H1 (cell line): ENCODE measurements at regions not wholly inside any gene's neighbourhood (a gene's known extent, or its start where the extent isn't known, plus 50 kb on each side); places are given as distances from the start of the nearest gene placed in this dataset.

Experiments used
- CTCF ChIA-PET: fragments of 300-600 bp; sonication (Branson Sonifier 250); formaldehyde crosslinking; loops from one replicate; lab custom pipeline; 2021; ENCODE audit not compliant: partially characterized antibody; lab: Charles Lee
- POLR2A ChIA-PET: fragments of 300-600 bp; sonication (Branson Sonifier 250); formaldehyde crosslinking; loops from one replicate; lab custom pipeline; 2021; ENCODE audit warnings: inconsistent platforms; ENCODE audit not compliant: partially characterized antibody; lab: Charles Lee
- DNase-seq, 2 experiments: peaks; one replicate each; pipeline versions ENCODE4 v3.0.0 to v3.0.0-alpha.2; 2010 to 2022; ENCODE audit warnings: low spot score in 2 of 2, low read depth in 1 of 2, mixed read lengths in 1 of 2
- FAIRE-seq: peaks from 2 replicates; lab custom pipeline; 2011; peaks lifted over from hg19 to GRCh38; lab: Jason Lieb, UNC
- H2AFZ ChIP-seq: 2 replicates; pipeline ENCODE4 v1.8.1; 2012; ENCODE audit warnings: low read length, inconsistent platforms
- H2AK5ac ChIP-seq: 2 replicates; pipeline ENCODE4 v1.6.1; 2013; ENCODE audit warnings: low read depth, low read length
- H2BK120ac ChIP-seq: replicated peaks from 2 replicates; pipeline ENCODE3; 2013; ENCODE audit warnings: low read depth, low read length, inconsistent platforms
- H2BK12ac ChIP-seq: 2 replicates; pipeline ENCODE4 v1.6.1; 2013; ENCODE audit warnings: low read depth, low read length
- H2BK15ac ChIP-seq: 2 replicates; pipeline ENCODE4 v1.6.1; 2013; ENCODE audit warnings: low read length
- H2BK20ac ChIP-seq: 2 replicates; pipeline ENCODE4 v1.6.1; 2013; ENCODE audit warnings: low read length
- H2BK5ac ChIP-seq: 2 replicates; pipeline ENCODE4 v1.6.1; 2013; ENCODE audit warnings: low read depth, low read length
- H3K14ac ChIP-seq: 2 replicates; pipeline ENCODE4 v1.6.1; 2013; ENCODE audit warnings: inconsistent platforms; ENCODE audit not compliant: insufficient read length
- H3K18ac ChIP-seq: 2 replicates; pipeline ENCODE4 v1.6.1; 2013; ENCODE audit warnings: low read length; ENCODE audit errors: extremely low read depth
- H3K23ac ChIP-seq: 2 replicates; pipeline ENCODE4 v1.6.1; 2013; ENCODE audit warnings: inconsistent platforms; ENCODE audit not compliant: insufficient read length
- H3K23me2 ChIP-seq: 2 replicates; pipeline ENCODE4 v1.6.1; 2013; ENCODE audit warnings: low read depth, low read length
- H3K27ac ChIP-seq: 2 replicates; pipeline ENCODE4 v1.6.1; 2011; ENCODE audit warnings: low read depth, low read length, inconsistent platforms
- H3K27me3 ChIP-seq, 4 experiments: replicated peaks in 1 of 4; 1 replicate in 1 of 4; 2 replicates in 3 of 4; pipeline versions ENCODE4 v1.6.1 to v1.8.1; 2011 to 2013; ENCODE audit warnings: low read length in 3 of 4, mild to moderate bottlenecking in 3 of 4, inconsistent platforms in 2 of 4, mixed read lengths in 2 of 4, moderate library complexity in 1 of 4; ENCODE audit not compliant: control insufficient read depth in 3 of 4, insufficient read depth in 3 of 4; ENCODE audit errors: extremely low read depth in 1 of 4
- H3K36me3 ChIP-seq, 4 experiments: 2 replicates each; pipeline versions ENCODE4 v1.6.1 to v1.8.1; 2011 to 2013; ENCODE audit warnings: mild to moderate bottlenecking in 4 of 4, low read length in 3 of 4, moderate library complexity in 2 of 4, control low read depth in 1 of 4, inconsistent platforms in 1 of 4; ENCODE audit not compliant: insufficient read depth in 4 of 4, control insufficient read depth in 2 of 4
- H3K4ac ChIP-seq: replicated peaks from 2 replicates; pipeline ENCODE3; 2013; ENCODE audit warnings: low read length, low read depth, mixed read lengths, inconsistent platforms; ENCODE audit not compliant: insufficient read length
- H3K4me1 ChIP-seq, 4 experiments: replicated peaks in 1 of 4; 1 replicate in 1 of 4; 2 replicates in 3 of 4; pipeline versions ENCODE4 v1.6.1 to v1.8.1; 2011 to 2013; ENCODE audit warnings: low read length in 3 of 4, inconsistent platforms in 2 of 4, mixed read lengths in 1 of 4; ENCODE audit not compliant: insufficient read depth in 4 of 4, control insufficient read depth in 3 of 4
- H3K4me2 ChIP-seq, 2 experiments: 2 replicates each; pipeline versions ENCODE4 v1.6.1 to v1.8.1; 2011 to 2013; ENCODE audit warnings: low read depth in 2 of 2, low read length in 2 of 2, control low read depth in 1 of 2, inconsistent platforms in 1 of 2, mild to moderate bottlenecking in 1 of 2; ENCODE audit not compliant: insufficient read depth in 1 of 2
- H3K4me3 ChIP-seq, 4 experiments: fragments of 200-600, 300-600 bp in 1 of 4; sonication (generic), shearing (Covaris generic), sonication (Bioruptor Twin) in 1 of 4; 2 replicates each; pipeline versions ENCODE4 v1.5.1 to v1.8.1; 2011 to 2016; ENCODE audit warnings: low read length in 4 of 4, low read depth in 3 of 4, control low read depth in 2 of 4, inconsistent platforms in 2 of 4, mild to moderate bottlenecking in 2 of 4, mixed read lengths in 1 of 4, moderate library complexity in 1 of 4; ENCODE audit not compliant: insufficient read depth in 2 of 4; ENCODE audit errors: extremely low read depth in 1 of 4
- H3K56ac ChIP-seq: replicated peaks from 2 replicates; pipeline ENCODE3; 2013; ENCODE audit warnings: low read depth, mild to moderate bottlenecking, mixed read lengths, low read length, inconsistent platforms; ENCODE audit not compliant: insufficient read length
- H3K79me1 ChIP-seq: 2 replicates; pipeline ENCODE4 v1.6.1; 2013; ENCODE audit warnings: low read depth, low read length, control low read depth
- H3K79me2 ChIP-seq, 2 experiments: 2 replicates each; pipeline versions ENCODE4 v1.6.1 to v1.8.1; 2012 to 2013; ENCODE audit warnings: low read length in 2 of 2, mild to moderate bottlenecking in 2 of 2, inconsistent platforms in 1 of 2; ENCODE audit not compliant: insufficient read depth in 2 of 2, control insufficient read depth in 1 of 2
- H3K9ac ChIP-seq, 4 experiments: replicated peaks in 1 of 4; 1 replicate in 1 of 4; 2 replicates in 3 of 4; pipeline versions ENCODE4 v1.6.1 to v1.8.1; 2011 to 2013; ENCODE audit warnings: low read depth in 3 of 4, low read length in 3 of 4, control low read depth in 2 of 4, mild to moderate bottlenecking in 2 of 4, moderate library complexity in 2 of 4, inconsistent platforms in 1 of 4; ENCODE audit errors: extremely low read depth in 1 of 4
- H3K9me3 ChIP-seq, 2 experiments: 2 replicates each; pipeline versions ENCODE4 v1.6.1 to v1.8.1; 2012 to 2013; ENCODE audit warnings: mild to moderate bottlenecking in 2 of 2, moderate library complexity in 2 of 2, control low read depth in 1 of 2, inconsistent platforms in 1 of 2, low read depth in 1 of 2, low read length in 1 of 2, mixed read lengths in 1 of 2; ENCODE audit not compliant: insufficient read depth in 2 of 2
- H4K20me1 ChIP-seq, 2 experiments: replicated peaks in 1 of 2; 2 replicates each; pipeline versions ENCODE3 to v1.8.1; 2011 to 2013; ENCODE audit warnings: inconsistent platforms in 2 of 2, low read length in 2 of 2, mild to moderate bottlenecking in 1 of 2; ENCODE audit not compliant: insufficient read depth in 2 of 2, control insufficient read depth in 1 of 2
- H4K5ac ChIP-seq: 2 replicates; pipeline ENCODE4 v1.6.1; 2013; ENCODE audit warnings: low read length, low read depth, mixed read lengths, inconsistent platforms; ENCODE audit not compliant: insufficient read length
- H4K8ac ChIP-seq: 2 replicates; pipeline ENCODE4 v1.8.0; 2013; ENCODE audit warnings: mild to moderate bottlenecking, moderate library complexity, low read length, inconsistent platforms; ENCODE audit not compliant: insufficient read depth; ENCODE audit errors: extremely low read depth
- H4K91ac ChIP-seq: replicated peaks from 2 replicates; pipeline ENCODE3; 2013; ENCODE audit warnings: low read length, mixed read lengths, inconsistent platforms; ENCODE audit not compliant: insufficient read length
- CREB1 ChIP-seq: IDR thresholded peaks from 2 replicates; pipeline ENCODE4 v1.6.1; 2012; ENCODE audit warnings: inconsistent platforms
- E2F6 ChIP-seq: IDR thresholded peaks from 2 replicates; pipeline ENCODE4 v1.6.1; 2012; ENCODE audit warnings: inconsistent platforms
- EZH2 ChIP-seq: fragments of 200-600 bp; sonication (generic); IDR thresholded peaks from 2 replicates; pipeline ENCODE4 v1.7.1; 2012; ENCODE audit warnings: low read depth, mild to moderate bottlenecking, moderate library complexity, low read length, inconsistent platforms; ENCODE audit not compliant: severe bottlenecking
- MAFK ChIP-seq: IDR thresholded peaks from 2 replicates; pipeline ENCODE4 v1.6.1; 2012; ENCODE audit warnings: low read depth, mild to moderate bottlenecking, improper control_type of control experiment, low read length
- POLR2AphosphoS5 ChIP-seq: IDR thresholded peaks from 2 replicates; pipeline ENCODE4 v1.6.1; 2011; ENCODE audit warnings: low read depth, low read length
- USF2 ChIP-seq: IDR thresholded peaks from 2 replicates; pipeline ENCODE4 v1.6.1; 2011; ENCODE audit warnings: low read length, improper control_type of control experiment
- WGBS, 2 experiments: shearing (Covaris generic) in 1 of 2; methylation state at CpG; one replicate each; pipeline versions ENCODE4 v1.1.6 to v1.1.7; 2013 to 2015; ENCODE audit warnings: low lambda C conversion rate in 2 of 2, mixed read lengths in 2 of 2, inconsistent platforms in 1 of 2, low coverage in 1 of 2, missing lambda C conversion rate in 1 of 2; ENCODE audit not compliant: insufficient replicate concordance in 2 of 2, insufficient coverage in 1 of 2, insufficient read length in 1 of 2; ENCODE audit errors: extremely low coverage in 1 of 2, missing lambda C conversion rate in 1 of 2; 5-methylcytosine and 5-hydroxymethylcytosine counted together
- TF ChIP-seq, protein P1 (sequence below): IDR thresholded peaks from 2 replicates; pipeline ENCODE4 v1.6.1; 2012; ENCODE audit warnings: low read length, inconsistent platforms

DNA sequence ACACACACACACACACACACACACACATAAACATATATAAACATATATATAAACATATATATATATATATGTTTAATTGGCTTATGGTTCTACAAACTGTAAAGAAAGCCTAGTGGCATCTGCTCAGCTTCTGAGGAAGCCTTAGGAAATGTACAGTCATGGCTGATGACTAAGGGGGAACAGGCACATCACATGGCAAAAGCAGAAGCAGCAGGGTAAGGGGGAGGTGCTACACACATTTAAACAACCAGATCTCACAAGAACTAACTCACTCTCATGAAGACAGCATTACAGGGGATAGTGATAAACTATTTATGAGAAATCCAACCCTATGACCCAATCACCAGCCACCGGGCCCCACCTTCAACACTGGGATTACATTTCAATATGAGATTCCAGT lies 922.9 kb downstream of the SI start:
- H2BK20ac ChIP-seq, result no peak overlapping the region
- H3K4me1 ChIP-seq, result no peaks in the 10 kb centered on the region
- H3K27me3 ChIP-seq, result no peaks in the 10 kb centered on the region
- H2AFZ ChIP-seq, result no peak overlapping the region
- no peak overlapping the region for H2BK120ac ChIP-seq
- ChIA-PET CTCF (interaction anchor here (0.6 kb wide), 1 partner anchor 1078 kb away, joined by 3 read pairs; no protein-coding TSS in a partner anchor), POLR2A (no interaction called here)
- 95% methylated on average over 1 of the region's 1 CpG; no CpG with 5 or more reads in 1 of the 2 experiments for WGBS, 2 experiments
- no peak overlapping the region for H3K23ac ChIP-seq
- no peak overlapping the region for H4K91ac ChIP-seq
- no peak overlapping the region for H2BK12ac ChIP-seq
- no peak overlapping the region for H4K5ac ChIP-seq
- no peak overlapping the region for H3K27ac ChIP-seq
- no peak overlapping the region for H3K4ac ChIP-seq
- no peaks in the 10 kb centered on the region for H3K79me2 ChIP-seq
- DNase-seq (no peak), FAIRE-seq (no peak)
- no peak overlapping the region for H3K56ac ChIP-seq
- no peak overlapping the region for H3K14ac ChIP-seq
- no peak overlapping the region for H3K4me3 ChIP-seq
- no peak overlapping the region for H4K8ac ChIP-seq
- H3K18ac ChIP-seq, result no peak overlapping the region
- H3K4me2 ChIP-seq, result no peak overlapping the region
- no peak overlapping the region for H3K9ac ChIP-seq
- no peak overlapping the region for H2BK5ac ChIP-seq
- H3K79me1 ChIP-seq, result no peaks in the 10 kb centered on the region
- H3K9me3 ChIP-seq, result no peaks in the 10 kb centered on the region
- H2AK5ac ChIP-seq, result no peak overlapping the region
- H2BK15ac ChIP-seq, result no peak overlapping the region
- H4K20me1 ChIP-seq, result no peaks in the 10 kb centered on the region
- H3K23me2 ChIP-seq, result no peaks in the 10 kb centered on the region
- H3K36me3 ChIP-seq, result no peaks in the 10 kb centered on the region
- no peak for TF ChIP-seq CREB1
- no peak for TF ChIP-seq USF2
- TF ChIP-seq, protein P1, sequence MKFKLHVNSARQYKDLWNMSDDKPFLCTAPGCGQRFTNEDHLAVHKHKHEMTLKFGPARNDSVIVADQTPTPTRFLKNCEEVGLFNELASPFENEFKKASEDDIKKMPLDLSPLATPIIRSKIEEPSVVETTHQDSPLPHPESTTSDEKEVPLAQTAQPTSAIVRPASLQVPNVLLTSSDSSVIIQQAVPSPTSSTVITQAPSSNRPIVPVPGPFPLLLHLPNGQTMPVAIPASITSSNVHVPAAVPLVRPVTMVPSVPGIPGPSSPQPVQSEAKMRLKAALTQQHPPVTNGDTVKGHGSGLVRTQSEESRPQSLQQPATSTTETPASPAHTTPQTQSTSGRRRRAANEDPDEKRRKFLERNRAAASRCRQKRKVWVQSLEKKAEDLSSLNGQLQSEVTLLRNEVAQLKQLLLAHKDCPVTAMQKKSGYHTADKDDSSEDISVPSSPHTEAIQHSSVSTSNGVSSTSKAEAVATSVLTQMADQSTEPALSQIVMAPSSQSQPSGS, result no peak
- TF ChIP-seq MAFK, result no peak
- TF ChIP-seq POLR2AphosphoS5, result no peak
- no peak for TF ChIP-seq EZH2
- no peak for TF ChIP-seq E2F6
